Dermis blood vessel endothelial cell (primary cell): ENCODE measurements at regions not wholly inside any gene's neighbourhood (a gene's known extent, or its start where the extent isn't known, plus 50 kb on each side); places are given as distances from the start of the nearest gene placed in this dataset.
A peak's percentile ranks its signal among the peaks of the same experiment; 100 is the strongest.

Experiments
- DNase-seq: peaks from one replicate; pipeline ENCODE4 v3.0.0; 2010

DNA sequence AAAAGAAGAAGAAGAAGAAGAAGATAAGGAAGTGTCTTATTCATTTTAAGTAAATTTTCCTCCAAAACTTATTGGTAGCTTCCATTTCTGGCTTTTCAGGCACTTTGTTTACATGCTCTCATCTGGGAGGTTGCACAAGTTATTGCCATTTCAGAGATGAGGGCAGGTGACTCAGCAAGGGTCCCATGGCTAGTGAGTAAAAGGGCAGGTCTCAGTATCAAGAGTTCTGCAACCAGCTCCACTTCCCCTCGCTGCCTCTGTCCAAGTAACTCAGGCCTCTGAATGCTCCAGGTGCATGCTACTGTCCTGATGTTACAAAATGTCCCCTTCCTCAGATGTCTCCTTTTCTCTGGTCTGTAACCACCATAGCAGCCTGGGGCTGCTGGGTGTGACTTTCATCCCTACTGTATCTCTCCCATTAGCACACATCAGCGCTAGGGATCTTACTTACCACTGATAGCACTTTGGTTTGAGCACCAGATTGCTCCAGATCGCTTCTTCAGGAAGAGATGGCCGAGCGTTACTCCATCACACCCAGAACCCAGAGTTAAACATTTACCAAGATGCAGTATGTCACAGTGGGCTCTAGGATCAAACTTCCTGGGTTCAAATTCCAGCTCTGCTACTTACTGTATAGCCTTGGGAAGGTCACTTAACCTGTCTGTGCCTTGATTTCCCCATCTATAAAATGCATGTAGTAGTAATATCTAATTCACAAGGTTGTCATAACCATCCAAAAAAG is 57.4 kb upstream of the LAPTM4A start:
- DNase-seq, result no peak

DNA sequence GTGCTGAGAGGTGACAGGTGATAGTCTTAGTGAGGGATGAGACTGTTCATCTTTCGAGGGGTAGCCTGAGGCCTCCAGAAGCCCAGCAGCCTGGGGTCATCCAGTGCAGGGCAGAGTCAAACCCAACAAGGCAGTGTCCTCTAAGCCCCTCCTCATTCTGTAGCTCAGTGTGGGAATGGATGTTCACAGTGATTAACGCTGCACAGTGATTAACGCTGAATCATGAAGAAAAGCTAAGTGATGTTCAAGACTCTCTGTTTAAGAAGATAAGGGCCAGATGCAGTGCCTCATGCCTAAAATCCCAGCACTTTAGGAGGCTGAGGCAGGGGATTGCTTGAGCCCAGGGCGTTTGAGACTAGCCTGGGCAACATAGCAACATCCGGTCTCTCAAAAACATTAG is 56.3 kb upstream of the LAPTM4A start:
- DNase-seq, result no peak

DNA sequence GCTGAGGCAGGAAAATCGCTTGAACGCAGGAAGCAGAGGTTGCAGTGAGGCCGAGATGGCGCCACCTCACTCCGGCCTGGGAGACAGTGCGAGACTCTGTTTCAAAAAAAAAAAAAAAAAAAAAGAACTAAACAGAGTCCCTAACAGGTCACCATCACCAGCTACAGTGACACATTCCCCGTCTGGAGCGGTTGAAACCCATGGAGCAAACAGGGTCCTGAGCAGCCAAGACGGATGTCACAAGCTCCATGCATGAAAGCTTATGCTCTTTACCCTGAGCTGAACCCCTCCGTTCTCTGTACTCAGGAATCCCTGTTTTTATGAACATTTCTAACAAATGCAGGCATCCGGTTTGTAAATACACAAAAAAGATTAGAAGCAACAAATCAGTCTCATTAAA is 55.9 kb upstream of the LAPTM4A start:
- no peak for DNase-seq

GRCh38 chr2:20106746-20107145 is 55.3 kb upstream of the LAPTM4A start:
- peak; percentile 76 for DNase-seq

- DNase-seq, result no peak
Measured at GRCh38 chr2:20104900-20105545, 53.6 kb upstream of the LAPTM4A start.

- peak; percentile 44 for DNase-seq
Measured at GRCh38 chr2:20103530-20103929, 52.1 kb upstream of the LAPTM4A start.
